HG02938 (cell line): ENCODE measurements at regions not wholly inside any gene's neighbourhood (a gene's known extent, or its start where the extent isn't known, plus 50 kb on each side); places are given as distances from the start of the nearest gene placed in this dataset.
"Not testable (repeated sequence)": the region's sequence is repeated elsewhere in the genome, so short reads cannot be mapped to it uniquely, and the experiment has no call there.

ENCODE experiments used
- ATAC-seq: cut with Tn5 transposase; IDR thresholded peaks from one replicate; pipeline ENCODE4 v1.9.1; 2021; ENCODE audit warnings: mild to moderate bottlenecking, moderate library complexity; ENCODE audit not compliant: unreplicated experiment

DNA sequence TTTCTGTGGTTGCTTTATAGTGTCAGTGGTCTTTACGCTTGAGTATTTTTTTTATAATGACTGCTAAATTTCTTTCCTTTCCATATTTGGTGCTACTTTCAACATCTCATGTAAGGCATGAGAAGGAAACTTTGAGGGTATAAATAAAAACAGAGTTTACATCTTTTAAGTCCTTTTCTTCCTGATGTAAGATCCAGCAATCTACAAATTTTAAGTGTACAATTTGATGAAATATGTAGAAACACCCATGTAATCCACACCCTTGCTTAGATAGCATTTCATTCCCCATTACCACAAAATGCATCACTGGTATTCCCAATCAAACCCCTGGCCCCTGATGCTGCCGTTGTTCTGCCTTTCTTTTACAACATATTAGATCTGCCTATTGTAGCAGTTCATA lies 769.1 kb downstream of the CCDC85A start:
- ATAC-seq: no peak

GRCh38 chr2:56960581-56960980 lies 776.8 kb downstream of the CCDC85A start:
- no peak for ATAC-seq

- ATAC-seq: no peak
Observed at GRCh38 chr2:56962673-56963072, 778.9 kb downstream of the CCDC85A start.

DNA sequence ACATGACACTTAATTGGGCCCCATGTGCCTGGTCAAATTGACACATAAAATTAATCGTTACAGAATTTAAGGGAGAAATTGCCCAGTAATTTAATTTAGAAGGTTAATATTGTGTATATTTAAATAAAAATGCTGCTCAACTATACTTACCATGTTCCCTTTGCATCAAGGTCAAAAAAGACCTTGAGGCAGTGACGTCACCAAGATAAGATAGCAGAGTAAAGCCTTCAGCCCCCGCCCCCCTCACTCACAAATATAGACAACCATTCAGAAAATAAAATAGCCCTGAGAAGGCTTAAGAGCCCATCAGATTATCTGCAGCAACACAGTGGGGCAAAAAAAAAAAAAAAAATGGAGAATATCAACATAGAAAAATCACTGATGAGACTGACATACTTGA lies 785.7 kb downstream of the CCDC85A start:
- ATAC-seq: no peak

DNA sequence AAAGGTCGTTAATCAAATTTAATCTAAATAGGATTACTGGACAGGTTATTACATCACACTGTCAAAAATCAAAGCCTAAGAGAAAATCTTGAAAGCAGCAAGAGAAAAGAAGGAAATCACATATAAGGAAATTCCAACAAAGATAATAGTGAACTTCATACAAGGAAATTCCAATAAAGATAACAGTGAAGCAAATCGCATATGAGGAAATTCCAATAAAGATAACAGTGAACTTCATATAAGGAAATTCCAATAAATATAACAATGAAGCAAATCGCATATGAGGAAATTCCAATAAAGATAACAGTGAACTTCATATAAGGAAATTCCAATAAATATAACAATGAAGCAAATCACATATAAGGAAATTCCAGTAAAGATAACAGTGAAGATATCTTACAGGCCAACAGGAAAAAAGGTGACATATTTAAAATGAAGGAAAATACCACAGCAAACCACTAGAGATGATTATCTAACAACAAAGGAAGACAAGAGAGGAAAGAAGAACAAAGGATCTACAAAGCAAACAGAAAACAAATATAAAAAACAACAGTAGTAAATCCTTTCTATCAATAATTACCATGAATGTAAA lies 787.7 kb downstream of the CCDC85A start:
- no peak for ATAC-seq

GRCh38 chr2:56981554-56981953 lies 797.8 kb downstream of the CCDC85A start:
- no peak for ATAC-seq

GRCh38 chr2:56985609-56986008 lies 801.8 kb downstream of the CCDC85A start:
- ATAC-seq: no peak

DNA sequence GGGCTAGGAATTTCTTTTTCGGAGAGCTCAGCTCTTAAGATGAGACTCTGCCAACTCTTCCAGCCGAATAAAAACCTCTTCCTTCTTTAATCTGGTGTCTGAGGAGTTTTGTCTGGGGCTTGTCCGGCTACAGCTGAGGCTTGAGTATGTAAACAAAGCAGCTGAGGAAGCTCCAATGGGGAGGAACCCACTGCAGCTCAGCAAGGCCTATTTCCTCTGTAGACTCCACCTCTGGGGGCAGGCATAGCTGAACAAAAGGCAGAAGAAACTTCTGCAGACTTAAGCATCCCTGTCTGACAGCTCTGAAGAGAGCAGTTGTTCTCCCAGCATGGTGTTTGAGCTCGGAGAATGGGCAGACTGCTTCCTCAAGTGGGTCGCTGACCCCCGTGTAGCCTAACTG lies 838.7 kb downstream of the CCDC85A start:
- no peak for ATAC-seq

DNA sequence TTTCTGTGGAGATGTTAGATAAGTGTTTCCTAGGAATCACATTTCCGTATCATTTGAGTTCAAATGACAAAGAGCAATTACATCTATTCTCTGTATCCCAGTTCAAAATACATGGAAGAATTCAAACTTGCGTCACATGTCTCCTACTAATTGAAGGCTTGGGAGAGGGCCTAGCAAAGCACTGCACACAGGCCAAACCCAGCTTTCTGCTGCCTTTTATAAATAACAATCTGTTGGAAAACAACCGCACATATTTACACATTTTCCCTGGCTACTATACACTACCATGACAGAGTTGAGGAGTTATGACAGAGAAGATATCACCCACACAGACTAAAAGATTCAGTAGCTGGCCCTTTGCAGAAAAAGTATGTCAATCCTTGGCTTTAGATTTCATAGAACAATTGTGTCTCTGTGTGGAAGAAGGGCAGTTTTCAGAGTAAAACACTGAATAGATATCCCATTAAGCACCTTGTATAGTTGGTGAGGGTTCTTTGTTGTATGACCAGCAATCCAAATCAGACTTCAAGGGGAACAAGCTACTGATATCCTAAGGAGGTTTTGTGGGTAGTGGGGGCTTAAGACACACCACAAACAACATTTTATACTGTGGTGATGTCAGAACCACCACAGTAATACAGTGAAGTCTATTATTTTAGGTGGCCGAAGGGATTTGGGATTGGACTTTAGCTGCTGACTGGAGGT lies 861.3 kb downstream of the CCDC85A start:
- no peak for ATAC-seq

GRCh38 chr2:57049273-57049672 lies 865.5 kb downstream of the CCDC85A start:
- ATAC-seq: no peak

- no peak for ATAC-seq
Observed at GRCh38 chr2:57050007-57050406, 866.2 kb downstream of the CCDC85A start.

DNA sequence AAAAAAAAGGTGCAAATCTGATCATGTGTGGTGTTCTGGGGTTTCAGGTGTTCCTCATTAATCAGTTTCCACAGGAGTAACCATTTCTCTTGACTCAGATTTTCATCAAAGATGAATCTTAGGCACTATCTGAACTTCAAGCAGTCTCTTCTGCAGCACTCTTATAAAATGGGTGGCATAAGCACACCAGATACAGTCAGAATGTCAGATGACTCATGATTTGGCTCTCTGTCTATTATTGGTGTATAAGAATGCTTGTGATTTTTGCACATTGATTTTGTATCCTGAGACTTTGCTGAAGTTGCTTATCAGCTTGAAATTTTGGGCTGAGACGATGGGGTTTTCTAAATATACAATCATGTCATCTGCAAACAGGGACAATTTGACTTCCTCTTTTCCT lies 882.5 kb downstream of the CCDC85A start:
- ATAC-seq: not testable (repeated sequence)

DNA sequence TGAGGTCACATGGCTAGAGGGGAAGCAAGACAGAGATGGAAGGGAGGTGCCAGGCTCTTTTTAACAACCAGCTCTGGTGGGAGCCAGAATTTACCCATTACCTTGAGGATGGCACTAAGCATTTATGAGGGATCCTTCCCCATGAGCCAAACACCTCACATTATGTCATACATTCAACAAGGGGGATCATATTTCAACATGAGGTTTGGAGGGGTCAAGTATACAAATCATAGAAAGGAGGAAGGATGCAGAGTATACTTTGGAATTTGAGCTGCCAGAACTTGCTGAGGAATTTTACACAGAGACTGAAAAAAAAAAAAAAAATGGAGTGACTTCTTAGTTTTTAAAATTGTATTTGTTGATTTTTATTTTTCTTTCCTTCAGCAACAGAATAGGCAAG lies 891.4 kb downstream of the CCDC85A start:
- no peak for ATAC-seq

DNA sequence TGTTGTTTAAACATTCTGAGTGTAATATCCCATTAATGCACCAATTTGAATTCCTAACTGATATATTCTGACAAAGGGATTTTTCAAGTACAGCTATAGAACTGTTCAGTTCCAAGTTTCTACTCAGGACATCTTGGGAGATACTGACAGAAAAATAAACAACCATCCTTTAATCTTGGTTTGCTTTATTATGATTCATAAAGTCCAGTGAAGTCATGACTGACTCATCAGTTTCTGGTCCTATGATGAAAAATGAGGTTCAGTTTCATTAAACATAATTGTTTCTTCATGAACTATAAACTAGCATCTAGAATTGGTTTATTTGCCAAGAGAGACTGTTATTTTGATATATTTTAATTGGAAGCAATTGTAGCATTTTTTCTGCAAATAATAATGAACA lies 896.2 kb downstream of the CCDC85A start:
- no peak for ATAC-seq

DNA sequence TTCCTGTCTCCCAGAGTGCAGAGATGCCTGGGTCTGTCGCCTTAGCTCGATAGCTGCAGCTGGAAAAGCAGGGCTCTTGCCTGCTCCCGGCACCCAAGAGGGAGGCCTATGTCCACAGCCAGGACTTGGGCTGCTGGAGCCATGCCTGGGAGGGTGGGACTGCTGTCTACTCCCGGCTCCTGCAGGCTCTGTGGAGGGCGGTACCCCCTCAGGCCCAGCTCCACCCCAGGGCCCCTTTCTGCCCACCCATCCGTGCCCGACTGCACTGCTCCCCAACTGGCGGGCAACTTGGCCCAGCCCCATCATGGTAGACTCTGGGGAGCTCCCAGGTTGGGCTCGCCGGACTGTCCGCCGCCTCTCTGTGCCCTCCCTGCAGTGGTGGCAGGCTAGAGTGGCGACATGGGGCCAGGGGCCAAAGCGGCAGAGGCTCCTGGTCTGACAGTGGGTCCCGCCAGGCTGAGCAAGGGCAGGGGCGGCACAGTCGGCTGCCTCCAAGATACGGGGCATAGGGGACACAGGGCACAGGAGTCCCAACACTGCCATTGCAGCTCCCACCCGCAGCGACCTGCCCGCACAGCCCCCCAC lies 901.0 kb downstream of the CCDC85A start:
- no peak for ATAC-seq

DNA sequence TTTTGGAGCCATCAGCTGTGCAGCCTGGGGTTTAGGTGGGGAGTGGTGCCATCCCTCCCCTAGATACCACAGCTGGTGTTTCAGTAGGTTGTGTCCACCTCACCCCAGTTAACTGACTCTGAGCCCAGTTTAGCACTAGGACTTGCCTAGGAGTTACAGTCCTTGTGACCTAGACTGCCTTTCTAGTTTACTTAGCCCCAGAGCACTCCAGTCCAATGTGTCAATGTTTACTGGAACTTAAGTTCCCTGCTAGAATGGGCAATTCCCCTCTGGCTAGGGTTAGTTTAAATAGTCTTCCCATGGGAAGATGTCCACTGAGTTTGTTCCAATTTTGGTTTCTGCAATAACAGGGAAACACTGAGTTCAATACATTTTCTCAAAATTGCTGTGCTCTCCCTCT lies 909.2 kb downstream of the CCDC85A start:
- ATAC-seq: no peak

DNA sequence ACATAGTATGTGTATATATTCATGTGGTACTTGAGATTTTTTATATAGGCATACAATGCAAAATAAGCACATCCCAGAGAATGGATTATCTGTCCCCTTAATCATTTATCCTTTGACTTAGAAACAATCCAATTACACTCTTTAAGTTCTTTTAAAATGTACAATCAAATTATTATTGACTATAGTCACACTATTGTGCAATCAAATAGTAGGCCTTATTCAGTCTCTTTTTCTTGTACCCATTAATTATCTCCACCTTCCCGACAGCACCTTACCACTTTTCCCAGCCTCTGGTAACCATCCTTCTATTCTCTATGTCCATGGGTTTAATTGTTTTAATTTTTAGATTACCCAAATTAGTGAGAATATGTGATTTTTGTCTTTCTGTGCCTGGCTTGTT lies 914.1 kb downstream of the CCDC85A start:
- no peak for ATAC-seq

DNA sequence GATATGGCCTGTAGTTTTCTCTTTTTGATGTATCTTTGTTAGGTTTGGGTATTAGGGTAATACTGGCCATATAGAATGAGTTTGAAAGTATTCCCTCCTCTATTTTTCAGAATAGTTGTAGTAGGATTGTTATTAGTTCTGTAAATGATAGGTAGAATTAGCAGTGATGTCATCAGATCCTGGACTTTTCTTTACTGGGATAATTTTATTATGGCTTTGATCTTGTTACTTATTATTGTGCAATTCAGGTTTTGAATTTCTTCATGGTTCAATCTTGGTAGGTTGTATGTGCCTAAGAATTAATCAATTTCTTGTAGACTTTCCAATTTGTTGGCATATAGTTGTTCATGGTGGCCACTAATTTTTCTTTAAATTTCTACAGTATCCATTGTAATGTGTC lies 916.6 kb downstream of the CCDC85A start:
- no peak for ATAC-seq

GRCh38 chr2:57105694-57106093 lies 921.9 kb downstream of the CCDC85A start:
- no peak for ATAC-seq

- ATAC-seq: no peak
Observed at GRCh38 chr2:57107353-57107752, 923.6 kb downstream of the CCDC85A start.

GRCh38 chr2:57111531-57111930 lies 927.7 kb downstream of the CCDC85A start:
- no peak for ATAC-seq

- ATAC-seq: no peak
Observed at GRCh38 chr2:57119141-57119540, 927.5 kb upstream of the VRK2 start.

DNA sequence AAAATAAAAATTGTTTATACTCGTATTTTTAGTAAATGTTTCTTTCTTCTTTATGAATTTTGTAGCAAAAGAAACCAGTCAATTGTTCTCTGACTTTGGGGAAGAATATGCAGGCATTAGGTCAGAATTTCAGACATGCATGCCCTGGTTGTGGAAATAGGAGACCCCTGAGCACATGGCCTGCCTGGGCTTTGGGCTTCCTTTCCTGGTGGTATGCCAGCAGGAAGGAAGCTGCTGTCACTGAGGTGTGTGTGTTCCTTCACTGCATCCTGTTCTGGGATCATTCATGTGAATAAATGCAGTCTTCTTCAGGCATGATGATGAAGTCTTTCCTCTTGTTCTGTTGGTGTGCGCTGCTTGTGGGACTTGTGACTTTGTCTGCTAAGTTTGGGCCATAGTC lies 920.2 kb upstream of the VRK2 start:
- ATAC-seq: no peak
